ENCODE measurements at regions not wholly inside any gene's neighbourhood (a gene's known extent, or its start where the extent isn't known, plus 50 kb on each side); places are given as distances from the start of the nearest gene placed in this dataset.
"Not testable (repeated sequence)": the region's sequence is repeated elsewhere in the genome, so short reads cannot be mapped to it uniquely, and the experiment has no call there.

DNA sequence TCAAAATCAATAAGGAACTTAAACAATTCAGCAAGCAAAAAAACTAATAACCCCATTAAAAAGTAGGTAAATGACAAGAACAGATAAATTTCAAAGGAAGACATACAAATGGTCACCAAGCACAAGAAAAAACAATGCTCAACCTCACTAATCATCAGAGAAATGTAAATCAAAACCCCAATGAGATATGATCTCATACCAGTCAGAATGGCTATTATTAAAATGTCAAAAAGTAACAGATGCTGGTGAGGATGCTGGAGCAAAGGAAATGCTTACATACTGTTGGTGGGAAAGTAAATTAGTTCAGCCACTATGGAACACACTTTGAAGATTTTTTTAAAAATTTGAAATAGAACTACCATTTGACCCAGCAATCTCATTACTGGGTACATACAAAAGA, 538.0 kb downstream of the TMX3 start:
- H3K4me3 ChIP-seq (ENCODE audit: low read depth, low read length): no peak overlapping the region
- no peak for DNase-seq (ENCODE audit: extremely low spot score)
- no peaks in the 10 kb centered on the region for H3K4me1 ChIP-seq (ENCODE audit: insufficient read depth)
- no peak overlapping the region for H3K27ac ChIP-seq (ENCODE audit: low read depth)
- H3K36me3 ChIP-seq (ENCODE audit: insufficient read depth): no peaks in the 10 kb centered on the region

DNA sequence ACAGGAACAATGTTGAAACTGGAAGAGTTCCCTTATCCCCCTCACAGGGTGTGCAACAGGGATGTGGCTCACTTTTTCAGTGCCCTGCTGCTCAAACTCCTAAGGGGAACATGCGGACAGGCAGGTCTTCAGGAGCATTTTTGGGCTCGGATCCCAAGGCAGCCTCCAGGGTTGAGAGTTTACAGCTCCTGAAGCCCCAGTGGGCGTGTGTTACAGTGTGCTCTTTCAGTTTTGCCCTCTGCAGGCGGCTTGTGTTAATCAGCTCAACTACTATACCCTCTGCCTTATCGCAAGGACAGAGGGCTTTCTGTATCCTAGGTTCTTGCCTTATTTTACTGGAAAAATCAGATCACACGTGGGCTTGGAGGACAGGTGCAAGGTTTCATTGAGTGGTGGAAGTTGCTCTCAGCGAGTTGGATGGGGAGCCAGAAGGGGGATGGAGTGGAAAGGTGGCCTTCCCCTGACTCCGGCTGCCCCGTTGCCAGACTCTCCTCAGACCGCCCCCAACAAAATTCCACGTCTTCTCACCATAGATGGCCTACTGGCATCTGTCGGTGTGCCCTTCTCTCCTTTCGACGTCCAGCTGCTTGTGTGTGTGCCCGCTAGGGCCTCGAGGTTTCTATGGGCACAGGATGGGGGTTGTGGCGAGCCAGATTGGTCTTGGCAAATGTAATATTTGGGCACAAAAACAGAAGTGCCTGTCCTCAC, 541.9 kb downstream of the TMX3 start:
- no peak overlapping the region for H3K27ac ChIP-seq (ENCODE audit: low read depth)
- 81% methylated on average over 17 of the region's 17 CpGs for WGBS
- no peaks in the 10 kb centered on the region for H3K36me3 ChIP-seq (ENCODE audit: insufficient read depth)

DNA sequence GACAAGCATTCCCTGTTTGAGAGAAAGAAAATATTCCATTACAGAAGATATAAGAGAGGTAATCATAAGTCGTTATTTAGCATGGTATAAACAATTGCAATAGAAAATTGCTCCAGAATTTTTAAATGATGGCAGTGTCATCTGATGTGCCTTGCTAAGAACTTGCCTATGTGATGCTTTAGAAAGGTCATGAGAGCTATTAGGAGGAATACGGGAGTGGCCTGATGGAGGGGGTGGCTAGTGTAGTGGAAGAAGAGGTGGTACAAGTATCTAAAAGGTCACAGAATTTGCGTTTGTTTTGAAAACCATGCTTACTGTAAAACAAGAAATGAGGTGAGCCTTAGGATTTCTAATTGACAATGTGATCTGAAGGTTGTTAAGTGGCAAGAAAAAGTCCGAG, 550.0 kb downstream of the TMX3 start:
- Histone ChIP-seq H3K36me3 (ENCODE audit: insufficient read depth) (no peaks in the 10 kb centered on the region), H3K4me1 (ENCODE audit: insufficient read depth) (no peaks in the 10 kb centered on the region), H3K27ac (ENCODE audit: low read depth) (no peak overlapping the region), H3K4me3 (ENCODE audit: low read depth, low read length) (no peak overlapping the region)
- no peak for DNase-seq (ENCODE audit: extremely low spot score)
- 74% methylated on average over 4 of the region's 4 CpGs for WGBS

More for the DNA sequence above, 541.9 kb downstream of the TMX3 start:
- no peak overlapping the region for H3K4me3 ChIP-seq (ENCODE audit: low read depth, low read length)
- DNase-seq (ENCODE audit: extremely low spot score): no peak
- H3K4me1 ChIP-seq (ENCODE audit: insufficient read depth): no peaks in the 10 kb centered on the region

DNA sequence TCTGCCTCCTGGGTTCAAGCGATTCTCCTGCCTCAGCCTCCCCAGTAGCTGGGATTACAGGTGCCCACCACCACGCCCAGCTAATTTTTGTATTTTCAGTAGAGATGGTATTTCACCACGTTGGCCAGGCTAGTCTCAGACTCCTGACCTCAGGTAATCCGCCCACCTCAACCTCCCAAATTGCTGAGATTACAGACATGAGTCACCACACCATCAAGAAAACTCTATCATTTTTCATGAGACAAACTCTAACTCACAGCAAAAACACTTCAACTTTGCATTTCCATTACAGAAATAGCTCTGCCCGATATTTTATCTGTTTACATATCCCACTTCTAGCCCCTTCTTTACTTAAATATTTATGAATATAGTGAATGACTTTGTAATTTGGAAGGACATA, 561.1 kb downstream of the TMX3 start:
- not testable (repeated sequence) for H3K27ac ChIP-seq (ENCODE audit: low read depth); DNase-seq (ENCODE audit: extremely low spot score); H3K4me3 ChIP-seq (ENCODE audit: low read depth, low read length); H3K36me3 ChIP-seq (ENCODE audit: insufficient read depth); H3K4me1 ChIP-seq (ENCODE audit: insufficient read depth)
- WGBS: 81% methylated on average over 5 of the region's 5 CpGs

DNA sequence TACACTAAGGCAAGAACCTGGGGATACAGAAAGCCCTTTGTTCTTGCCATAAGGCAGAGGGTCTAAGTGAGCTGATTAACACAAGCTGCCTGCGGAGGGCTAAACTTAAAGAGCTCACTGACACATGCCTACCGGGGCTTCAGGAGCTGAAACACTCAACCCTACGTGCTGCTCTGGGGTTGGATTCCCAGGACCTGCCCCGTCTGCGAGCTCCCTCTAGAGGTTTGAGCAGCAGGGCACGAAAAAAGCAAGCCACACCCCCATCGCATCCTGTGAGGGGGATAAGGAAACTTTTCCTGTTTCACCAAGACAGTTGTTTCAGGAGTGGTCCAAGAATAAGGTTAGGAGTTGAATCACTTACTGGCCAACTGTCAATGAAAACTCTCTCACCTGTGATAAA, 562.1 kb downstream of the TMX3 start:
- WGBS: 80% methylated on average over 7 of the region's 7 CpGs

DNA sequence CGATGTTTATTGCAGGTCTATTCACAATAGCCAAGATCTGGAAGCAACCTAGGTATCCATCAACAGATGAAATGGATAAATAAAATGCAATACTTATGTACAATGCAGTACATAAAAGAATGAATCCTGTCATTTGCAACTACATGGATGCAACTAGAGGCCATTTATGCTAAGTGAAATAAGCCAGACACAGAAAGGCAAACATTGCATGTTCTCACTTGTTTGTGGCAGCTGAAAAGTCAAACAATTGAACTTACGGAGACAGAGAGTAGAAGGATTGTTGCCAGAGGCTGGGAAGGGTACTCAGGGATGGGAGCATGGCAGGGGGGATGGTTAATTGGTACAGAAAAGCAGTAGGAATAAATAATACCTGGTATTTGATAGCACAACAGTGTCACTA, 563.9 kb downstream of the TMX3 start:
- 67% methylated on average over 2 of the region's 2 CpGs for WGBS
- Histone ChIP-seq H3K27ac (ENCODE audit: low read depth) (no peak overlapping the region), H3K4me1 (ENCODE audit: insufficient read depth) (no peaks in the 10 kb centered on the region), H3K4me3 (ENCODE audit: low read depth, low read length) (no peak overlapping the region), H3K36me3 (ENCODE audit: insufficient read depth) (no peaks in the 10 kb centered on the region)
- no peak for DNase-seq (ENCODE audit: extremely low spot score)

More for the DNA sequence above, 562.1 kb downstream of the TMX3 start:
- H3K4me3 ChIP-seq (ENCODE audit: low read depth, low read length): no peak overlapping the region
- DNase-seq (ENCODE audit: extremely low spot score): no peak
- no peaks in the 10 kb centered on the region for H3K36me3 ChIP-seq (ENCODE audit: insufficient read depth)
- H3K4me1 ChIP-seq (ENCODE audit: insufficient read depth): no peaks in the 10 kb centered on the region
- no peak overlapping the region for H3K27ac ChIP-seq (ENCODE audit: low read depth)

DNA sequence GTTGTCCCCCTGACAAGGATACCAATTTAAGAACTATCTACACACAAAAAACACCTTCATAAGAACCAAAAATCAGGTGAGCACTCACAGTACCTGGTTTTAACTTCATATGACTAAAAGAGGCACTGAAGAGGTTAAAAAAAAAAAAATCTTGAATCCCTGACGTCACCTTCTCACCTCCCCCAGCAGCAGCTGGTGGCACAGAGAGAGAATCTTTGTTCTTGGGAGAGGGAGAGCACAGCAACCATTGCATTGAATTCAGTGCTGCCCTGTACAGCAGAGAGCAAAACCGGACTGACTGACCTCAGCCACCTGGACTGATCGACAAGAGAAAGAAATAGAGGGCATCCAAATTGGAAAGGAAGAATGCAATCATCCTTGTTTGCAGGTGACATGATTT, 566.0 kb downstream of the TMX3 start:
- Histone ChIP-seq H3K27ac (ENCODE audit: low read depth) (no peak overlapping the region), H3K4me1 (ENCODE audit: insufficient read depth) (no peaks in the 10 kb centered on the region), H3K4me3 (ENCODE audit: low read depth, low read length) (no peak overlapping the region), H3K36me3 (ENCODE audit: insufficient read depth) (no peaks in the 10 kb centered on the region)
- 50% methylated on average over 3 of the region's 3 CpGs for WGBS
- DNase-seq (ENCODE audit: extremely low spot score): no peak

DNA sequence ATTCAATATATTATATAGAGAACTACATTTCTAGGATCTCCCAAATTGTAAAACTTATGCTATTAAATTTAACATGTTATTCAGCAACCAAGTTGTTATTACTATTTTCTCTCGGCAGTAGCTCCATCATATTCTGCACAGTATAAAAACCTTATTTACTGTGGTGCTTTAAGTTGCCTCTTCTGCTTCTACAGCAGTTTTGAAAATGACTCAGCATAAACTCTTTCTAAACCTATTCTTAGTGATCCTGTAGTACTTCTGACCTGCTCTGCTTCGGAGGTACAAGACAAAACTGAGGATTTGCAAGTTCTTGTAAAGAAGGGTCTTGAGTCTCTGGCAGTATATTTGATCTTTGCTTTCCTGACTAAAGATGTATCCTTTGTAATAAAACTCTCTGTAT, 567.2 kb downstream of the TMX3 start:
- Histone ChIP-seq H3K27ac (ENCODE audit: low read depth) (no peak overlapping the region), H3K36me3 (ENCODE audit: insufficient read depth) (no peaks in the 10 kb centered on the region), H3K4me1 (ENCODE audit: insufficient read depth) (no peaks in the 10 kb centered on the region), H3K4me3 (ENCODE audit: low read depth, low read length) (no peak overlapping the region)
- WGBS: 85% methylated on average over 2 of the region's 2 CpGs
- DNase-seq (ENCODE audit: extremely low spot score): no peak

DNA sequence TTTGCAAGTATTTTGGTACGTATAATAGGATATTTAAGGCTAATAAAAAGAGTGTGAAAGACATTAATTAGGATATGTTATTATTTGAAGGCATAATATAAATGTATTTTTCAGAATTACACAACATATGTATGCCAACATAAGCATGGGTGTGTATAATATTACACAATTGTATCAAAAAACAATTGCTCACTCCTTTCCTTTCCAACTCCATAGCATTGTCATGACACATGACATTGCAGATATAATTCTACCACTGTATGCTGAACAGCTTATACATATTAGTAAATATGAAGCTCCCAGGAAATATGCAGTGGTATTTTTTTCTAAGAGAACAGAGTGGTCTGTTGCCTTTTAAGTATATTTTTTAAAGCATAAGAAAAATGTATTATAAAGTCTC, 593.1 kb downstream of the TMX3 start:
- 95% methylated on average over 1 of the region's 1 CpG for WGBS
- H3K27ac ChIP-seq (ENCODE audit: low read depth): no peak overlapping the region
- no peaks in the 10 kb centered on the region for H3K36me3 ChIP-seq (ENCODE audit: insufficient read depth)
- DNase-seq (ENCODE audit: extremely low spot score): no peak
- no peak overlapping the region for H3K4me3 ChIP-seq (ENCODE audit: low read depth, low read length)
- no peaks in the 10 kb centered on the region for H3K4me1 ChIP-seq (ENCODE audit: insufficient read depth)

DNA sequence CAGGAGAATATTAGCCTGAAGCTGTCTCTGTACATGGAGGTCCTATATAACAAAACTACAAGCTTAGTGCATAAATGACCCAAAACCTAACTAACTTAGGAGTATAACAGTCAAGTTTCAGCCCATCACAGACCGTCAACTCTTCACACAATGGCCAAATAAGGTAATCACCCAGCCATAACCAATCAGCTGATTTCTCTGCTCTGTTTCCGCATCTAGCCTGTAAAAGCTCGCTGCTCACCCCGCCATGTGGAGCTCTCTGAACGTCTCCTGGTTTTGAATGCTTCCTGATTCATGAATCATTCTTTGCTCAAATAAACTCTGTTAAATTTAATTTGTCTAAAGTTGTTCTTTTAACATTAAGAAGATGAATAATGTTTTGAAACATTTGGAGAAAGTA, 593.6 kb downstream of the TMX3 start:
- WGBS: 77% methylated on average over 5 of the region's 5 CpGs

DNA sequence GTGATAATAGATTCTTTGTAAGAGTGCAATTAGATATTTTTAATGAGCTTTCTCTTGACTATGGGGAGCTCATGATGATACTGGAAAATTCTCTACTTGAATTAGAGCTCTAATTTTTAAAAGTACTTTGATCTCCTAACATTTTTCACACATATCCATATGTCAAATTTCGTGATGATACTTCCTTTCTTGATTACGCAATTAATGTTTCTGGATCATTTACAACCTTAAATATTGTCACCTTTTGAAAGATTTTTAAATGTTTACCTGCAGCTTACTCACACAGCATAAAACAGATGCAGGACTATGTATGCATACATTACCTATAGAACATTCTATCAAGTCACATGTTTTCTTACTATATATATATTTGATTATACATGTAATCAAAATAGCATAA, 598.5 kb upstream of the DSEL start:
- Histone ChIP-seq H3K36me3 (ENCODE audit: insufficient read depth) (no peaks in the 10 kb centered on the region), H3K4me1 (ENCODE audit: insufficient read depth) (no peaks in the 10 kb centered on the region), H3K27ac (ENCODE audit: low read depth) (no peak overlapping the region), H3K4me3 (ENCODE audit: low read depth, low read length) (no peak overlapping the region)
- WGBS: 94% methylated on average over 2 of the region's 2 CpGs
- DNase-seq (ENCODE audit: extremely low spot score): no peak

More for the DNA sequence above, 593.6 kb downstream of the TMX3 start:
- no peak overlapping the region for H3K4me3 ChIP-seq (ENCODE audit: low read depth, low read length)
- no peaks in the 10 kb centered on the region for H3K36me3 ChIP-seq (ENCODE audit: insufficient read depth)
- H3K4me1 ChIP-seq (ENCODE audit: insufficient read depth): no peaks in the 10 kb centered on the region
- DNase-seq (ENCODE audit: extremely low spot score): no peak
- no peak overlapping the region for H3K27ac ChIP-seq (ENCODE audit: low read depth)

DNA sequence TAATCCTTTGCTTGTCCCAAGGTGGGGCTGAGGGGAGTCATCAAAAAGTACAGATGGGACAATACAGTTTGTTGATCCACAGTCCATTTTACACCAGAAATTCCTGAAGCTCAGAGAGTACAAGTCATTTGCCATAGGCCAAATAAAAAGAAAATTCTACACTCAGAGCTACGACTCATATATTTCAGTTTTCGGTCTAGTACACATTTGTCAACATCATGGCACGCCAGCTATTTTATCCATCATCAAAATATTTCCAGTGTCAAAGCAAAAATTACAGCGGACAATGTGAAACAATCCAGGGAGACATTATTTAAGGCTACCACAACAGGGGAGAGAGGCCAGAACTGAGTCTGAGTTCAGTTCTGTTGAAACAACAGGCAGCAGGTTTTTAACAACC, 587.5 kb upstream of the DSEL start:
- Histone ChIP-seq H3K27ac (ENCODE audit: low read depth) (no peak overlapping the region), H3K36me3 (ENCODE audit: insufficient read depth) (no peaks in the 10 kb centered on the region), H3K4me3 (ENCODE audit: low read depth, low read length) (no peak overlapping the region), H3K4me1 (ENCODE audit: insufficient read depth) (no peaks in the 10 kb centered on the region)
- no peak for DNase-seq (ENCODE audit: extremely low spot score)
- 94% methylated on average over 4 of the region's 4 CpGs for WGBS

DNA sequence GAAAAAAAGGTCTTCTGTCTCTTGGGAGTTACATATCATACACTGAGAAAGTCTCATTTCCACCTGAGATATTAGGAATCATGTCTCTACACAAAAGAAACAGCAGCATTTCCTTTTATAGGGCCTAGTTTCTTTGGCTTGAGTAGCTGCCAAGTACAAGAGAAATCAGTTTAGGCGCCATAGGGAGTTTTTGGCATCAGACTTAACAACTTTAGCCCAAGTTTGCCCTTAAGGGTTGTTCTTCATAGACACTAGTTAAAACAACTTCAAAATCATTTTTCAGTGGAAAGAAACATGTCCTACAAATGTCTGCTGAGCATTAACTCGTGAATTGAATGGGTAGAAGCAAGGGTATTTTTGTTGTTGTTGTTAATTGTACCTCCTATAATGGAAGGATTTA, 587.0 kb upstream of the DSEL start:
- Histone ChIP-seq H3K4me3 (ENCODE audit: low read depth, low read length) (no peak overlapping the region), H3K36me3 (ENCODE audit: insufficient read depth) (no peaks in the 10 kb centered on the region), H3K4me1 (ENCODE audit: insufficient read depth) (no peaks in the 10 kb centered on the region), H3K27ac (ENCODE audit: low read depth) (no peak overlapping the region)
- no peak for DNase-seq (ENCODE audit: extremely low spot score)
- 63% methylated on average over 2 of the region's 2 CpGs for WGBS

DNA sequence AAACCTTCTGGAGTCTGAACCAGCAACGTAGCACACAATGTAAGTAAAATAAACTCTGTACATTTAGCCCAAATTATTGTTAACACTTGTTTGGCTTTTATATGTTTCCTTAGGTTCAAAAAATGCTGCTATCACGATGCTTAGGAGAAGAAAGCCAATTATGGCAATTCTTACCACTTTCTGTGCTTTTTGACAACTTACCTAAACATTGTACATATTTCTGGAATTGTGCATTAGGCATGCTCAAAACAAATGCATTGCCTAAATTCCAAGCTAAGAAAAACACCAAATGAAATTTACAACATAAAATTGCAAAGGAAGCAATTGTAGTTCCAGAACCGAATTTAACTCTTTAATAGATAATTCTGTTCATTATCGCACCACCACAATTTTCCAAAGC, 585.6 kb upstream of the DSEL start:
- H3K4me1 ChIP-seq (ENCODE audit: insufficient read depth): no peaks in the 10 kb centered on the region
- no peak overlapping the region for H3K4me3 ChIP-seq (ENCODE audit: low read depth, low read length)
- H3K36me3 ChIP-seq (ENCODE audit: insufficient read depth): no peaks in the 10 kb centered on the region
- H3K27ac ChIP-seq (ENCODE audit: low read depth): no peak overlapping the region
- WGBS: 62% methylated on average over 4 of the region's 4 CpGs
- no peak for DNase-seq (ENCODE audit: extremely low spot score)

DNA sequence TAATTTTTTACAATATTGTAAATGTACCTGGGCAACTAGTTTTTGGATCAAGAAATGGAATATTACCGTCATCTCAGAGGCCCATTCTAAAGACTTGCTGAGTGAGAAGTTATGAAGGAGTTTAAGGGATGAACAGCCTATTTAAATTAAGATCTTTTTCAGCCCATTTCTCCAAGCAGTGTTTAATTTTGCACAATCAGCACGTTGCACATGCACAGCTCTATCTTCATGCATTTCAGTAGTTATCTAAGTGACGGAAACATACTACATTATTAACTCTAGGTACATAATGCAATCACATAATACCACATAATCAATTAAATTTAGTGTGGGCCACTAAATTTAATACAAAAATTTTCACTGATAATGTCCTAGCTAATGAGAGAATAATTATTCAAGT, 582.1 kb upstream of the DSEL start:
- H3K36me3 ChIP-seq (ENCODE audit: insufficient read depth): no peaks in the 10 kb centered on the region
- no peak overlapping the region for H3K27ac ChIP-seq (ENCODE audit: low read depth)
- no peak overlapping the region for H3K4me3 ChIP-seq (ENCODE audit: low read depth, low read length)
- H3K4me1 ChIP-seq (ENCODE audit: insufficient read depth): no peaks in the 10 kb centered on the region
- DNase-seq (ENCODE audit: extremely low spot score): no peak
- WGBS: 70% methylated on average over 3 of the region's 3 CpGs

Measured in urinary bladder (tissue), 3 donors.